ENCODE measurements at regions not wholly inside any gene's neighbourhood (a gene's known extent, or its start where the extent isn't known, plus 50 kb on each side); places are given as distances from the start of the nearest gene placed in this dataset.
"Not testable (repeated sequence)": the region's sequence is repeated elsewhere in the genome, so short reads cannot be mapped to it uniquely, and the experiment has no call there.

GRCh38 chr10:33481184-33481583 is 146.7 kb upstream of the NRP1 start:
- TF ChIP-seq, protein P1, sequence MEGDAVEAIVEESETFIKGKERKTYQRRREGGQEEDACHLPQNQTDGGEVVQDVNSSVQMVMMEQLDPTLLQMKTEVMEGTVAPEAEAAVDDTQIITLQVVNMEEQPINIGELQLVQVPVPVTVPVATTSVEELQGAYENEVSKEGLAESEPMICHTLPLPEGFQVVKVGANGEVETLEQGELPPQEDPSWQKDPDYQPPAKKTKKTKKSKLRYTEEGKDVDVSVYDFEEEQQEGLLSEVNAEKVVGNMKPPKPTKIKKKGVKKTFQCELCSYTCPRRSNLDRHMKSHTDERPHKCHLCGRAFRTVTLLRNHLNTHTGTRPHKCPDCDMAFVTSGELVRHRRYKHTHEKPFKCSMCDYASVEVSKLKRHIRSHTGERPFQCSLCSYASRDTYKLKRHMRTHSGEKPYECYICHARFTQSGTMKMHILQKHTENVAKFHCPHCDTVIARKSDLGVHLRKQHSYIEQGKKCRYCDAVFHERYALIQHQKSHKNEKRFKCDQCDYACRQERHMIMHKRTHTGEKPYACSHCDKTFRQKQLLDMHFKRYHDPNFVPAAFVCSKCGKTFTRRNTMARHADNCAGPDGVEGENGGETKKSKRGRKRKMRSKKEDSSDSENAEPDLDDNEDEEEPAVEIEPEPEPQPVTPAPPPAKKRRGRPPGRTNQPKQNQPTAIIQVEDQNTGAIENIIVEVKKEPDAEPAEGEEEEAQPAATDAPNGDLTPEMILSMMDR (IDR thresholded peaks at IDR 0.05): no peak
- ATAC-seq (no peak), DNase-seq (no peak)
- H3K9me3 ChIP-seq: no peaks in the 10 kb centered on the region
- H3K27ac ChIP-seq: no peak overlapping the region
- H3K27me3 ChIP-seq (ENCODE audit: low read depth): no peaks in the 10 kb centered on the region
- no peaks in the 10 kb centered on the region for H3K36me3 ChIP-seq
- intact Hi-C loops (cut with DNase I): no loop called here
- no peaks in the 10 kb centered on the region for H3K4me1 ChIP-seq
- H3K4me3 ChIP-seq: no peak overlapping the region

DNA sequence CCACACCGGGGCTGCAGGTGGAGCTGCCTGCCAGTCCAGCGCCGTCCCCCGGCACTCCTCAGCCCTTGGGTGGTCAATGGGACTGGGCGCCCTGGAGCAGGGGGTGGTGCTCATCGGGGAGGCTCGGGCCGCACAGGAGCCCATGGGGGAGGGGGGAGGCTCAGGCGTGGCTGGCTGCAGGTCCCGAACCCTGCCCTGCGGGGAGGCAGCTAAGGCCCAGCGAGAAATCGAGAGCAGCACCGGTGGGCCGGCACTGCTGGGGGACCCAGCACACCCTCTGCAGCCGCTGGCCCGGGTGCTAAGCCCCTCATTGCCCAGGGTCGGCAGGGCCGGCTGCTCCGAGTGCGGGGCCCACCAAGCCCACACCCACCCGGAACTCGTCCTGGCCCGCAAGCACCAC is 145.9 kb upstream of the NRP1 start:
- H3K4me1 ChIP-seq; H3K4me3 ChIP-seq; intact Hi-C loops (cut with DNase I); H3K27me3 ChIP-seq (ENCODE audit: low read depth); ATAC-seq; H3K9me3 ChIP-seq; H3K36me3 ChIP-seq; DNase-seq; H3K27ac ChIP-seq: not testable (repeated sequence)

DNA sequence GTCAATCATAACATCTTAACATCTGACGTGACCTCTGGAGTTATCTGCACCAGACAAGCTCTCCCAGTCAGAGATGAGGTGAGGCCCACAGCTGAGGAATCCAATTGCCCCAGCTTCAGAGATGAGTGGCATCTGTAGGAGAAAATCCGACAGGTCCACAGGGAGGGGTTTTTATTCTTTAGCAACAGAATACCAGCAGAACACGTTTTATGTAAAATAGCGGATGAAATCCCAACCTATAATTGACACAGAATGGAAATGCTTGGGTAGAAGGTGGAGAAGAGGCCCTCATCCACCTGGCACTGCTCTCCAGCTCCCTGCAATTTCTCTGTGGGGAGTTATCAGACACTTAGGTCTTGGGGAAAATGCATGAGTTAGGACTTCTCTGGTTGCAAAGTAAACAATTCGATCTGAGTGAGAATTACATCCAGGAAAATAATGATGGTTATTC is 144.2 kb upstream of the NRP1 start:
- intact Hi-C loops (cut with DNase I): no loop called here
- Histone ChIP-seq H3K4me3 (no peak overlapping the region), H3K4me1 (no peaks in the 10 kb centered on the region), H3K36me3 (no peaks in the 10 kb centered on the region), H3K27me3 (ENCODE audit: low read depth) (no peaks in the 10 kb centered on the region), H3K9me3 (no peaks in the 10 kb centered on the region), H3K27ac (no peak overlapping the region)
- no peak for DNase-seq
- ATAC-seq: no peak
- TF ChIP-seq, protein P1 (IDR thresholded peaks at IDR 0.05): no peak

- TF ChIP-seq, protein P1 (IDR thresholded peaks at IDR 0.05): no peak
- no peaks in the 10 kb centered on the region for H3K36me3 ChIP-seq
- H3K27ac ChIP-seq: no peak overlapping the region
- intact Hi-C loops (cut with DNase I): no loop called here
- H3K27me3 ChIP-seq (ENCODE audit: low read depth): no peaks in the 10 kb centered on the region
- H3K9me3 ChIP-seq: no peaks in the 10 kb centered on the region
- H3K4me1 ChIP-seq: no peaks in the 10 kb centered on the region
- ATAC-seq (no peak), DNase-seq (no peak)
- H3K4me3 ChIP-seq: no peak overlapping the region
These were observed 143.7 kb upstream of the NRP1 start for GRCh38 chr10:33478089-33478674.

GRCh38 chr10:33477291-33478088 is 143.0 kb upstream of the NRP1 start:
- TF ChIP-seq, protein P1 (IDR thresholded peaks at IDR 0.05): no peak
- no peak for ATAC-seq
- intact Hi-C loops (cut with DNase I): no loop called here
- no peak for DNase-seq
- Histone ChIP-seq H3K27me3 (ENCODE audit: low read depth) (no peaks in the 10 kb centered on the region), H3K27ac (no peak overlapping the region), H3K4me1 (no peaks in the 10 kb centered on the region), H3K4me3 (no peak overlapping the region), H3K9me3 (no peaks in the 10 kb centered on the region), H3K36me3 (no peaks in the 10 kb centered on the region)

- no peaks in the 10 kb centered on the region for H3K9me3 ChIP-seq
- H3K27ac ChIP-seq: no peak overlapping the region
- intact Hi-C loops (cut with DNase I): no loop called here
- H3K27me3 ChIP-seq (ENCODE audit: low read depth): no peaks in the 10 kb centered on the region
- no peak overlapping the region for H3K4me3 ChIP-seq
- ATAC-seq: no peak
- TF ChIP-seq, protein P1 (IDR thresholded peaks at IDR 0.05): no peak
- H3K4me1 ChIP-seq: no peaks in the 10 kb centered on the region
- no peaks in the 10 kb centered on the region for H3K36me3 ChIP-seq
- no peak for DNase-seq
These were observed 142.3 kb upstream of the NRP1 start for GRCh38 chr10:33476757-33477273.

All from lower lobe of right lung (tissue), 2 donors.